Endothelial cell of umbilical vein (primary cell): ENCODE measurements at regions not wholly inside any gene's neighbourhood (a gene's known extent, or its start where the extent isn't known, plus 50 kb on each side); places are given as distances from the start of the nearest gene placed in this dataset.

Source experiments
- BruUV-seq: library from RNA; stranded (reverse); fragments of 400-500 nt; replicated peaks from 2 replicates; lab custom pipeline; 2021; lab: Mats Ljungman, UMichigan
- CTCF ChIA-PET: fragments of 300-600, 350-600 bp; sonication (Branson Sonifier 250); formaldehyde crosslinking; loops from one replicate; lab custom pipeline; 2021; ENCODE audit warnings: antibody characterized with exemption, inconsistent platforms; lab: Charles Lee
- POLR2A ChIA-PET: fragments of 300-600, 350-600 bp; sonication (Branson Sonifier 250); formaldehyde crosslinking; loops from one replicate; lab custom pipeline; 2021; ENCODE audit warnings: antibody characterized with exemption, inconsistent platforms; lab: Charles Lee
- DNase-seq: peaks from one replicate; pipeline ENCODE4 v3.0.0-alpha.2; 2011; ENCODE audit warnings: low read depth, low spot score
- FAIRE-seq: peaks from 2 replicates; lab custom pipeline; 2011; peaks lifted over from hg19 to GRCh38; lab: Jason Lieb, UNC
- H2AFZ ChIP-seq: 2 replicates; pipeline ENCODE4 v1.6.0; 2012; ENCODE audit warnings: low read depth, low read length, control low read depth, inconsistent platforms
- H3K27ac ChIP-seq: 2 replicates; pipeline ENCODE4 v1.5.1; 2011; ENCODE audit warnings: low read depth, mild to moderate bottlenecking, control low read depth, low read length, moderate library complexity; ENCODE audit not compliant: insufficient read depth
- H3K27me3 ChIP-seq, 2 experiments: 2 replicates each; pipeline versions ENCODE4 v1.6.0 to v1.6.1; 2011; ENCODE audit warnings: low read length in 2 of 2, mixed read lengths in 1 of 2; ENCODE audit not compliant: control insufficient read depth in 2 of 2, insufficient read depth in 2 of 2
- H3K36me3 ChIP-seq, 2 experiments: 2 replicates in 1 of 2; 3 replicates in 1 of 2; pipeline ENCODE4 v1.5.1; 2011; ENCODE audit warnings: low read length in 2 of 2, mild to moderate bottlenecking in 1 of 2, moderate library complexity in 1 of 2; ENCODE audit not compliant: control insufficient read depth in 2 of 2, insufficient read depth in 2 of 2; ENCODE audit errors: extremely low read depth in 1 of 2
- H3K4me1 ChIP-seq: 3 replicates; pipeline ENCODE4 v1.5.1; 2011; ENCODE audit warnings: mild to moderate bottlenecking, low read length; ENCODE audit not compliant: control insufficient read depth, insufficient read depth; ENCODE audit errors: extremely low read depth
- H3K4me2 ChIP-seq: 2 replicates; pipeline ENCODE4 v1.6.1; 2011; ENCODE audit warnings: low read length, control low read depth, mixed read lengths; ENCODE audit not compliant: insufficient read depth
- H3K4me3 ChIP-seq, 3 experiments: fragments of 200-600 bp in 1 of 3; sonication (generic), shearing (Covaris generic) in 1 of 3; replicated peaks in 1 of 3; 2 replicates each; pipeline ENCODE4 v1.5.1; 2011 to 2016; ENCODE audit warnings: control low read depth in 3 of 3, low read length in 3 of 3, mild to moderate bottlenecking in 2 of 3, inconsistent platforms in 1 of 3, low read depth in 1 of 3, moderate library complexity in 1 of 3; ENCODE audit not compliant: insufficient read depth in 1 of 3
- H3K79me2 ChIP-seq: 2 replicates; pipeline ENCODE4 v1.6.0; 2012; ENCODE audit warnings: low read length, inconsistent platforms; ENCODE audit not compliant: control insufficient read depth, insufficient read depth
- H3K9ac ChIP-seq: replicated peaks from 2 replicates; pipeline ENCODE3; 2011; ENCODE audit warnings: low read length, control low read depth; ENCODE audit not compliant: insufficient read depth; ENCODE audit errors: extremely low read depth
- H3K9me1 ChIP-seq: replicated peaks from 3 replicates; pipeline ENCODE4 v1.6.0; 2011; ENCODE audit warnings: mild to moderate bottlenecking, low read length; ENCODE audit not compliant: control insufficient read depth, insufficient read depth; ENCODE audit errors: extremely low read depth
- H3K9me3 ChIP-seq: replicated peaks from 2 replicates; pipeline ENCODE4 v1.5.1; 2012; ENCODE audit warnings: low read length, inconsistent platforms; ENCODE audit not compliant: control insufficient read depth, insufficient read depth
- H4K20me1 ChIP-seq: replicated peaks from 2 replicates; pipeline ENCODE3; 2011; ENCODE audit warnings: mild to moderate bottlenecking, low read length; ENCODE audit not compliant: control insufficient read depth, insufficient read depth; ENCODE audit errors: extremely low read depth
- EZH2 ChIP-seq: IDR thresholded peaks from 2 replicates; pipeline ENCODE4 v1.6.1; 2012; ENCODE audit warnings: borderline replicate concordance, low read depth, mild to moderate bottlenecking, moderate library complexity, low read length, inconsistent platforms; ENCODE audit not compliant: severe bottlenecking
- GATA2 ChIP-seq: IDR thresholded peaks from 2 replicates; pipeline ENCODE4 v1.7.0; 2011; ENCODE audit warnings: low read depth, mild to moderate bottlenecking, moderate library complexity, mixed read lengths, low read length; ENCODE audit not compliant: insufficient read length, insufficient read depth
- MYC ChIP-seq: IDR thresholded peaks from one replicate; pipeline ENCODE4 v1.6.1; 2011; ENCODE audit warnings: mild to moderate bottlenecking, low read depth, low read length
- POLR2A ChIP-seq: IDR thresholded peaks from 2 replicates; pipeline ENCODE4 v1.6.1; 2012; ENCODE audit warnings: low read depth, mild to moderate bottlenecking, control low read depth, low read length
- POLR2AphosphoS5 ChIP-seq: IDR thresholded peaks from 2 replicates; pipeline ENCODE4 v1.6.1; 2012; ENCODE audit warnings: low read depth, mild to moderate bottlenecking, control low read depth, low read length, moderate library complexity; ENCODE audit not compliant: insufficient read depth
- dilution Hi-C: fragments of 300-500 bp; cut with MboI; formaldehyde crosslinking; loops from one replicate; pipeline ENCODE4 v1.15.0; 2019; ENCODE audit warnings: low sequenced_read_pairs; ENCODE audit not compliant: extremely low pct_ligation_motif_present
- intact Hi-C: fragments of 100-400 bp; cut with micrococcal nuclease; formaldehyde crosslinking; loops from one replicate; pipeline ENCODE4 v1.10.0; 2022
- TF ChIP-seq, protein P1 (sequence below), 2 donors: IDR thresholded peaks; 1 replicate in 1 of 2; 2 replicates in 1 of 2; pipeline ENCODE4 v1.5.1; 2011; ENCODE audit warnings: low read length in 2 of 2, mild to moderate bottlenecking in 2 of 2, moderate library complexity in 2 of 2, control low read depth in 1 of 2, inconsistent platforms in 1 of 2, low read depth in 1 of 2; ENCODE audit not compliant: insufficient read depth in 1 of 2; ENCODE audit errors: extremely low read depth in 1 of 2

DNA sequence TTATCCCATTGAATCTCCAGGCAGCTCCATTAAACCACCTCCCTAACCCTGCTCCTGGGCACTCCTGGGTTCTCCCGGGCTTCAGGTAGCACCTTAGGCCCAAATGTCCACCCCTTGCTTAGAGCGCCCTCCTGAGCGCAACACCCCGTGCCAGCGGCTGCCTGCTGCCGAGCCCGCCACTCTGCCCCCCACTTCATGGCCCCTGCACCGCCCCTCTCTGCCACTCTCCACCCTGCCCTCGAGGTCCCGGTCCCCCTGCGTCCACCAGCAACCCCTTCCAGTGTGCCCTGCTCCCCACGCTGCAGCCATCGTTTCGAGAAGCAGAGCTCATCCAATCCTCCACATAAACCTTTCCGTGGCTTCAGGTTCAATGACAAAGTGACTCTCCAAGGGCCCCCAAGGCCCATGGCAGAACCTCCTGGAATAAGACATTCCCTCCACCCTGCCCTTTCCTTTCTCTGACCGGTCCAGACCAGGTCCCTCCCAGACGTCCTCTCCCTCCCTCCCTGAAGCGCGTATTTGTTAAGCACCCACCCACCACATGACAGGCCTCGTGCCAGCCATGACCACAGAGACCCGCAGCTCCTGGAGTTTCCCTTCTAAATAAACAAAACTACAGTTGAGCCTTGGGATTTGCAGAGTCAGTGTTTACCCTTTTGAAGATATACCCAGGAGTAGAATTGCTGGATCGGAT, 66.6 kb downstream of the ARHGEF18 start:
- no peak overlapping the region for H3K4me3 ChIP-seq
- intact Hi-C loops (no loop called here), dilution Hi-C loops (no loop called here)
- H3K9me1 ChIP-seq = no peaks in the 10 kb centered on the region
- H3K4me1 ChIP-seq = no peaks in the 10 kb centered on the region
- H3K27ac ChIP-seq = no peak overlapping the region
- H4K20me1 ChIP-seq = no peaks in the 10 kb centered on the region
- DNase-seq = no peak
- H3K36me3 ChIP-seq = no peaks in the 10 kb centered on the region
- H3K9me3 ChIP-seq = no peaks in the 10 kb centered on the region
- peaks cover 7% of the 10 kb centered on the region for H3K79me2 ChIP-seq
- no peaks in the 10 kb centered on the region for H3K27me3 ChIP-seq
- no peak overlapping the region for H3K9ac ChIP-seq
- no peak for FAIRE-seq
- no peak overlapping the region for H2AFZ ChIP-seq
- TF ChIP-seq GATA2 (no peak), POLR2A (no peak), POLR2AphosphoS5 (no peak), EZH2 (no peak), MYC (no peak)
- TF ChIP-seq, protein P1, sequence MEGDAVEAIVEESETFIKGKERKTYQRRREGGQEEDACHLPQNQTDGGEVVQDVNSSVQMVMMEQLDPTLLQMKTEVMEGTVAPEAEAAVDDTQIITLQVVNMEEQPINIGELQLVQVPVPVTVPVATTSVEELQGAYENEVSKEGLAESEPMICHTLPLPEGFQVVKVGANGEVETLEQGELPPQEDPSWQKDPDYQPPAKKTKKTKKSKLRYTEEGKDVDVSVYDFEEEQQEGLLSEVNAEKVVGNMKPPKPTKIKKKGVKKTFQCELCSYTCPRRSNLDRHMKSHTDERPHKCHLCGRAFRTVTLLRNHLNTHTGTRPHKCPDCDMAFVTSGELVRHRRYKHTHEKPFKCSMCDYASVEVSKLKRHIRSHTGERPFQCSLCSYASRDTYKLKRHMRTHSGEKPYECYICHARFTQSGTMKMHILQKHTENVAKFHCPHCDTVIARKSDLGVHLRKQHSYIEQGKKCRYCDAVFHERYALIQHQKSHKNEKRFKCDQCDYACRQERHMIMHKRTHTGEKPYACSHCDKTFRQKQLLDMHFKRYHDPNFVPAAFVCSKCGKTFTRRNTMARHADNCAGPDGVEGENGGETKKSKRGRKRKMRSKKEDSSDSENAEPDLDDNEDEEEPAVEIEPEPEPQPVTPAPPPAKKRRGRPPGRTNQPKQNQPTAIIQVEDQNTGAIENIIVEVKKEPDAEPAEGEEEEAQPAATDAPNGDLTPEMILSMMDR (IDR thresholded peaks at IDR 0.05; ENCODE audit: extremely low read depth in 1 of 2, insufficient read depth in 1 of 2, low read depth in 1 of 2, low read length in 2 of 2) = no peak
- ChIA-PET CTCF (interaction anchor here (1.3 kb wide), 1 partner anchor 61 kb away, joined by 3 read pairs; no protein-coding TSS in a partner anchor), POLR2A (no interaction called here)
- H3K4me2 ChIP-seq = no peak overlapping the region
- no TSS peak for BruUV-seq
